ENCODE measurements at regions not wholly inside any gene's neighbourhood (a gene's known extent, or its start where the extent isn't known, plus 50 kb on each side); places are given as distances from the start of the nearest gene placed in this dataset.

GRCh38 chr5:83780699-83781350 is 60.2 kb upstream of the HAPLN1 start:
- no peak for TF ChIP-seq CTCF (IDR thresholded peaks at IDR 0.05)
- H3K27ac ChIP-seq = no peak overlapping the region
- no peak for DNase-seq (ENCODE audit: low spot score)
- H3K4me3 ChIP-seq = no peak overlapping the region

- no peak for TF ChIP-seq CTCF (IDR thresholded peaks at IDR 0.05)
- no peak overlapping the region for H3K27ac ChIP-seq
- H3K4me3 ChIP-seq = no peak overlapping the region
- no peak for DNase-seq (ENCODE audit: low spot score)
These were observed 57.2 kb upstream of the HAPLN1 start for GRCh38 chr5:83777856-83778255.

GRCh38 chr5:83776437-83777031 is 55.9 kb upstream of the HAPLN1 start:
- no peak for DNase-seq (ENCODE audit: low spot score)
- no peak overlapping the region for H3K27ac ChIP-seq
- H3K4me3 ChIP-seq = no peak overlapping the region
- no peak for TF ChIP-seq CTCF (IDR thresholded peaks at IDR 0.05)
